IPS DF 6.9 (cell line): ENCODE measurements at regions not wholly inside any gene's neighbourhood (a gene's known extent, or its start where the extent isn't known, plus 50 kb on each side); places are given as distances from the start of the nearest gene placed in this dataset.
"Not testable (repeated sequence)": the region's sequence is repeated elsewhere in the genome, so short reads cannot be mapped to it uniquely, and the experiment has no call there.

Experiments used
- DNase-seq: peaks from one replicate; pipeline ENCODE4 v3.0.0-alpha.2; 2013; ENCODE audit warnings: low read depth, low spot score
- H3K27ac ChIP-seq: one replicate; pipeline ENCODE4 v1.5.1; 2013; ENCODE audit warnings: low read length, control low read depth
- H3K27me3 ChIP-seq: 2 replicates; pipeline ENCODE4 v1.6.1; 2013; ENCODE audit warnings: mild to moderate bottlenecking, low read length; ENCODE audit not compliant: control insufficient read depth, insufficient read depth
- H3K36me3 ChIP-seq: 2 replicates; pipeline ENCODE4 v1.6.1; 2013; ENCODE audit warnings: low read length; ENCODE audit not compliant: control insufficient read depth, insufficient read depth
- H3K4me1 ChIP-seq: 2 replicates; pipeline ENCODE4 v1.6.1; 2013; ENCODE audit warnings: low read length; ENCODE audit not compliant: control insufficient read depth, insufficient read depth
- H3K4me3 ChIP-seq: 2 replicates; pipeline ENCODE4 v1.5.1; 2013; ENCODE audit warnings: mild to moderate bottlenecking, low read length
- H3K9me3 ChIP-seq: 2 replicates; pipeline ENCODE4 v1.6.1; 2013; ENCODE audit warnings: low read length, inconsistent platforms; ENCODE audit not compliant: control insufficient read depth, insufficient read depth
- WGBS: extraction: QIAGEN DNeasy Blood & Tissue Kit; methylation state at CpG from one replicate; pipeline ENCODE4 v1.1.7; 2013; ENCODE audit warnings: mixed read lengths, missing lambda C conversion rate; ENCODE audit not compliant: insufficient read length, insufficient coverage; 5-methylcytosine and 5-hydroxymethylcytosine counted together

DNA sequence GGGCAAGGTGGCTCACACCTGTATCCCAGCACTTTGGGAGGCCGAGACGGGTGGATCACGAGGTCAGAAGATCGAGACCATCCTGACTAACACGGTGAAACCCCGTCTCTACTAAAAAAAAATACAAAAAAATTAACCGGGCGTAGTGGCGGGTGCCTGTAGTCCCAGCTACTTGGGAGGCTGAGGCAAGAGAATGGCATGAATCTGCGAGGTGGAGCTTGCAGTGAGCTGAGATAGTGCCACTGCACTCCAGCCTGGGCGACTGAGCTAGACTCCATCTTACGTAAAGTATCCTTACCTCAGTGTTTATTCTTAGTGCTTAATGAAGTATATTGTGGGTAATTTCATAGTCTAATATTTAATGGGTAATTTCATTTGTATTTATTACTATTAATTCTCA is 1203.6 kb downstream of the DSC3 start:
- not testable (repeated sequence) for H3K4me3 ChIP-seq, H3K27ac ChIP-seq, DNase-seq, H3K4me1 ChIP-seq, H3K27me3 ChIP-seq, H3K36me3 ChIP-seq, H3K9me3 ChIP-seq
- no CpG with 5 or more reads among the region's 12 CpGs for WGBS

DNA sequence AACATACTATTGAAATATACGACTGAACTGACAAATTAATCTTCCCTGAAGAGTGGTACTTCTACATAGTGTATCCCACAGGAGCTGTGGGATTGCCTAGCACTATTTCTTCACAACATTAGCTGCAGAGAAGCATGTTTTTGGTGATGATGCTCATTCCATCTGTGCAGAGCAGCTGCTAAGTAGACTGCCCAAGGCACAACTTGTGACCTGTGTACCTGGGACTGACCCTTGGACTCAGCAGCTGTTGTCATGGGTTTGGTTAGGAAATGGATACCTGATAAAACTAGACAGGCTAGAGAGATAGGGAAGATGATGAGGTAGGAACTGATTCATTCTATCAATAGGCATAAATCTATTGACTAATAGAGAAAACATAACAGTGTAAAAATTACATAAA is 1204.0 kb downstream of the DSC3 start:
- no peak for DNase-seq
- no peaks in the 10 kb centered on the region for H3K4me1 ChIP-seq
- no peak overlapping the region for H3K27ac ChIP-seq
- no peaks in the 10 kb centered on the region for H3K36me3 ChIP-seq
- no peak overlapping the region for H3K4me3 ChIP-seq
- no CpG with 5 or more reads among the region's 1 CpG for WGBS
- H3K9me3 ChIP-seq: no peaks in the 10 kb centered on the region
- H3K27me3 ChIP-seq: no peaks in the 10 kb centered on the region

DNA sequence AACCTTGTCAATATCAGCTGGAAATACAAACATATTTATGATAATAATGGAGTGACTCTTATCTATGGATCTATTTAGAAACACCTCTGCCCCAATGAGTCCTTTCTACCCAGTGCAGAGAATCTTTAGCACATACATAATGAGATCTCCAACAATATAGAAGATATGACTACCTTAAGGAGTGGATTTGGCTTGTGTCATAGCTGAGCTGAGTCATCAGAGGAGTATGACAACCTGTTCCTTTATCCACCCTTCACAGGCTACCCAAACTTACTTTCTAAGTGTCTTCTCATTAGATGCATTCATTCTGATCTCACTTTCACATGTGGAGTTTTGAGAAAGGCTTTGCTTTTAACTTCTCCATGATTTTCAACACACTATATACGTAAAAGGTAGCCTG is 1218.9 kb downstream of the DSC3 start:
- no peaks in the 10 kb centered on the region for H3K27me3 ChIP-seq
- no peaks in the 10 kb centered on the region for H3K9me3 ChIP-seq
- H3K4me1 ChIP-seq: no peaks in the 10 kb centered on the region
- H3K27ac ChIP-seq: no peak overlapping the region
- no CpG with 5 or more reads among the region's 1 CpG for WGBS
- no peak overlapping the region for H3K4me3 ChIP-seq
- DNase-seq: no peak
- H3K36me3 ChIP-seq: no peaks in the 10 kb centered on the region

DNA sequence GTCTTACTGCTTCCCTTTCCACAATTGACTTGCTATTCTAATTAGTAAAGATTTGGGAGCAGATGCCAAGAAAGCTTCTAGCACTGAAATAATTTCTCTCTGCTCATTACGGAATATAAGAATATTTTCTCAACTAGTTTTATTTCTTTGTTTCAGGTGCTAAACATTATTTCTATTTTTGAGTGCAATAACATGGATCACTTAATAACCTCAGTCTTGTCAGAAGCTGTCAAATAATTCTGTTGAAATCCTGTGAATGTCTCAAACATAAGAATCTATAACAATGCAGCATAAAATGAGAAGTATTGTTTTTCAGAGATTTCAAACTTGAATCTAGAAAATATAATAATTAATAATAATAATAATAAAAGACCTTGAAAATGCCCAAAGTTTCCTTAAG is 1221.0 kb downstream of the DSC3 start:
- Histone ChIP-seq H3K27ac (no peak overlapping the region), H3K4me3 (no peak overlapping the region), H3K36me3 (no peaks in the 10 kb centered on the region), H3K27me3 (no peaks in the 10 kb centered on the region), H3K9me3 (no peaks in the 10 kb centered on the region), H3K4me1 (no peaks in the 10 kb centered on the region)
- no CpG with 5 or more reads among the region's 1 CpG for WGBS
- no peak for DNase-seq

DNA sequence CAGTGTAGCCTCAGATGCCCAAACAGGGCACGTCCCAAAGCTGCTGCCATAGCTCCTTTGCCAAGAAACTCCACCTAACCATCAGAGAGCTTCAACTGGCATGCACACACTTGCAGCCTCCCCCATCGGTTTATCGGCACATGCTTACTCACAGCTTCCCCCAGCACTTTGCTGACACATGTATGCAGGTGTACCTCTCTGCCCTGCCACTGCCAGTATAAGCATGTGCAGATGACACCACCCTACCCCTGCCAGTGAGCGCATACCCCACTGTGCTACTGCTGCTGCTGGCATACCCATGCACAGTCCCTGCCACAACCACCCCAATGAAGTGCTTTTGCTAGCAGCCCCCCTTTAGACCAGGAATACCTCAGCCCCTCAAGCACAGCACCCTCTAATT is 1231.0 kb downstream of the DSC3 start:
- no peak for DNase-seq
- Histone ChIP-seq H3K4me3 (no peak overlapping the region), H3K27me3 (no peaks in the 10 kb centered on the region), H3K36me3 (no peaks in the 10 kb centered on the region), H3K9me3 (no peaks in the 10 kb centered on the region), H3K27ac (no peak overlapping the region), H3K4me1 (no peaks in the 10 kb centered on the region)
- WGBS: no CpG with 5 or more reads among the region's 4 CpGs

DNA sequence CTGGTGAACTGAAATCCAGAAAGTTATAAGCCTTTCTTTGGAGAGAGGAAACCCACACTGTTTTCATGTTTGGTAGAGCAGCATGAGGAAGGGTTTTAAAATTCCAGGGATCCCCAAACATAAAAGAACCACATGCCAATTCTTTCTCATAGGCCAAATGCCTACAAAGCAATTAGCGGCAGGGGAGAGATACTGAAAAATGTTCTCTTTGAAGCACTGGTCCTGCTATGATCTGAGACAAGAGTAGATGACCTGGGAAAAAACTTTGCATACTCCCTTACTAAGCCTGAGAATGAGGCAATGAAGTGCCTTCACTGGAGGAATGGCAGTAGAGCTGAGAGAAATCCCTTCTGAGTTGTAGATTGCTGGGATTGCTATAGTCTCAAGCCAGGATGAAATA is 1261.7 kb downstream of the DSC3 start:
- no peaks in the 10 kb centered on the region for H3K4me1 ChIP-seq
- no peak for DNase-seq
- no peaks in the 10 kb centered on the region for H3K27me3 ChIP-seq
- no CpG with 5 or more reads among the region's 1 CpG for WGBS
- no peaks in the 10 kb centered on the region for H3K36me3 ChIP-seq
- no peak overlapping the region for H3K4me3 ChIP-seq
- no peaks in the 10 kb centered on the region for H3K9me3 ChIP-seq
- no peak overlapping the region for H3K27ac ChIP-seq

DNA sequence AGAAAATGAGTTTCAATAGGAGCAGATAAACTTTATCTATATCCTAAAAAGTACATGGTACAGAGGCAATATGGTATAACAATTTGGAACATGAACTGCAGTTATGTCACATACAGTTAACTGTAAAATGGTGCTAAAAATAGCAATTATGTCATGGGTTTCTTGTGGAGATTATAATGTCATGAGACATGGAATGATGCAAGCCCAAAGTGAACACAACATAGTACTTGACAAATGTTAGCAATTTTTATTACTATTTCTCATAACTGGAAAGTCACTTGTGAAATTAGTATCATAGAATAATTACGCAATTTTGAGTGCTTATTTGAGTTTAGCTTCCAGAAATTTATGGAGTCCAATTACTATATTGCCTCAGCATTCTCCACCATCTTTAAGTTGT is 1263.4 kb downstream of the DSC3 start:
- no CpG with 5 or more reads among the region's 1 CpG for WGBS
- DNase-seq: no peak

DNA sequence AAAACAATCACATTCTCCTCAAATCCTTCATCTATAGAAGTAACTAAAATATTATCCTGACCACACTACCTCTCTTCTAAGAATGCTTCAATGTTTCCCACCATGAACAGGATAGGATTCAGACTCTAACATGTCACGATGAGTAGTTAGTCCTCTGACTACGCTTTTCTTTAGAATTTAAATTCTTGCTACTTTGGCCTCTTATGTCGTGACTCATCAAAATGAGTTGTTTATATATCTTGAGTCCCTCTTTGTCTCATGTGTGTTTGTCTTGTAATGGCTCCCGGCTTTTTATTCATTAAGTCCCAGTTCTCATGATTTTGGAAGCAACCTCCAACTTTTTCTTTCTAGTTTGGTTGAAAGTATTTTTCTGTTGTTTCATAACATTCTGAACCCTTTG is 1289.2 kb downstream of the DSC3 start:
- Histone ChIP-seq H3K9me3 (no peaks in the 10 kb centered on the region), H3K27me3 (no peaks in the 10 kb centered on the region), H3K4me3 (no peak overlapping the region), H3K27ac (no peak overlapping the region), H3K36me3 (no peaks in the 10 kb centered on the region), H3K4me1 (no peaks in the 10 kb centered on the region)
- WGBS: no CpG with 5 or more reads among the region's 4 CpGs
- no peak for DNase-seq

More for the DNA sequence above, 1263.4 kb downstream of the DSC3 start:
- Histone ChIP-seq H3K27ac (no peak overlapping the region), H3K4me3 (no peak overlapping the region), H3K4me1 (no peaks in the 10 kb centered on the region), H3K27me3 (no peaks in the 10 kb centered on the region), H3K36me3 (no peaks in the 10 kb centered on the region), H3K9me3 (no peaks in the 10 kb centered on the region)

DNA sequence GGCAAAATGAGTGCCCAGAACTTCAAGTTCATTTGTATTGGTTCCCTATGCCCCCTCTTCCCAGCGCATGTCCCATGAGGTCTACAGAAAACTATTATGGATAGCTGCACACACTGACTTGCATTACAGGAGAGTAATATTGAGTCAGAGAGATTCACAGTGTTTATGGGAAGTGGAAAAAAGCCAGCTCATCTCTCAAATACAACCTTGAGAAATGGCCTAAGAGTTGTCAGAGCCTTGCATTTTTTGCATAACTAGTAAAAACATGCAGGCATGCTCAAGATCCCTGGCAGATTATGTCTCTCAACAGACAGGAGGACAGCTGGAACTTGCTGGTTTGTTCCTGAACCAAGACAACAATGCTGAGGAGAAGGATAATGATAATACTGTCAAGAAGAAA is 1292.8 kb downstream of the DSC3 start:
- no peak for DNase-seq
- WGBS: no CpG with 5 or more reads among the region's 1 CpG
- Histone ChIP-seq H3K4me3 (no peak overlapping the region), H3K36me3 (no peaks in the 10 kb centered on the region), H3K9me3 (no peaks in the 10 kb centered on the region), H3K27ac (no peak overlapping the region), H3K4me1 (no peaks in the 10 kb centered on the region), H3K27me3 (no peaks in the 10 kb centered on the region)

DNA sequence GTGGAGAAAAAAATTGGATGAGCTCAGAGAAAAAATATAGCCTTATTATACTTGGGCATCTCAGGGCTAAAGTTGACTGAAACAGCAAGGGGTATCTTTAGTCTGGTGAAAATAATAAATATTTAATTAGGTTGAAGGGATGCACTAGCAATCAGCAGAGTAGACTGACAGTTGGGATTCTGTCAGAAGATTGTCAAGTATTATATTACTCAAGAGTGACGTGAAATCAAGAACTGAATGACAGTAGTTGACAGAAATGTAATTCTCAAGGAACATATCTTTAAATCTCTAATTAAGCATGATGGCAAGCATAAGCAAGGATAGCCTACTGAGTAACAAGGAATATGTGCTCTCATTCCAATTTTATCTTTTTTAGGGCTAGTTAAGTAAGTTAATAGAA is 1301.1 kb downstream of the DSC3 start:
- Histone ChIP-seq H3K4me3 (no peak overlapping the region), H3K36me3 (no peaks in the 10 kb centered on the region), H3K27me3 (no peaks in the 10 kb centered on the region), H3K9me3 (no peaks in the 10 kb centered on the region), H3K4me1 (no peaks in the 10 kb centered on the region), H3K27ac (no peak overlapping the region)
- WGBS: no CpG with 5 or more reads among the region's 1 CpG
- DNase-seq: no peak

DNA sequence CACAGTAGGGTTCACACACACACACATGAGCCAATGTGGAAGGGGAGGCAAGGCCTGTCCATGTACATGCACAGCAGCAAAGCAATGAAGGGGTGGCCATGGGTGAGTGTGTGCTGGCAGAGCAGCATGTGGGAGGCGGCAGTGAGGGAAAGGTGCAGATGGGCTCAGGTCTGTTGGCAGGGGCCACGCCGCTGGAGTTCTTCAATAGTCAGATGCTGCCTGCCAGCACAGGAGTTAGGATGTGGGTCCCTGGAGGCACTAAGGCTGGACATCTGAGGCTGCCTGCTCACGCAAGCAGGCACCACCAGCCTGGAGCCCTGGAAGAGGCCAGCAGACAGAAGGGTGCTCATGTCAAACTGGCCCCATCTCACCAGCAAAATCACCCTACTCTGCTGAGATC is 1304.9 kb downstream of the DSC3 start:
- no peak for DNase-seq
- H3K4me3 ChIP-seq: no peak overlapping the region
- no CpG with 5 or more reads among the region's 4 CpGs for WGBS

More for the DNA sequence above, 1304.9 kb downstream of the DSC3 start:
- Histone ChIP-seq H3K27me3 (no peaks in the 10 kb centered on the region), H3K4me1 (no peaks in the 10 kb centered on the region), H3K9me3 (no peaks in the 10 kb centered on the region), H3K27ac (no peak overlapping the region), H3K36me3 (no peaks in the 10 kb centered on the region)
